Activated T-cell treated with anti-CD3 and anti-CD28 coated beads for 48 hours (primary cell): ENCODE measurements at regions not wholly inside any gene's neighbourhood (a gene's known extent, or its start where the extent isn't known, plus 50 kb on each side); places are given as distances from the start of the nearest gene placed in this dataset.
"Not testable (repeated sequence)": the region's sequence is repeated elsewhere in the genome, so short reads cannot be mapped to it uniquely, and the experiment has no call there.

Experiments
- DNase-seq: peaks from one replicate; pipeline ENCODE4 v3.0.0-alpha.2; 2020; ENCODE audit warnings: low read depth

GRCh38 chr12:114815026-114815795 is 131.2 kb upstream of the TBX3 start:
- DNase-seq: no peak

DNA sequence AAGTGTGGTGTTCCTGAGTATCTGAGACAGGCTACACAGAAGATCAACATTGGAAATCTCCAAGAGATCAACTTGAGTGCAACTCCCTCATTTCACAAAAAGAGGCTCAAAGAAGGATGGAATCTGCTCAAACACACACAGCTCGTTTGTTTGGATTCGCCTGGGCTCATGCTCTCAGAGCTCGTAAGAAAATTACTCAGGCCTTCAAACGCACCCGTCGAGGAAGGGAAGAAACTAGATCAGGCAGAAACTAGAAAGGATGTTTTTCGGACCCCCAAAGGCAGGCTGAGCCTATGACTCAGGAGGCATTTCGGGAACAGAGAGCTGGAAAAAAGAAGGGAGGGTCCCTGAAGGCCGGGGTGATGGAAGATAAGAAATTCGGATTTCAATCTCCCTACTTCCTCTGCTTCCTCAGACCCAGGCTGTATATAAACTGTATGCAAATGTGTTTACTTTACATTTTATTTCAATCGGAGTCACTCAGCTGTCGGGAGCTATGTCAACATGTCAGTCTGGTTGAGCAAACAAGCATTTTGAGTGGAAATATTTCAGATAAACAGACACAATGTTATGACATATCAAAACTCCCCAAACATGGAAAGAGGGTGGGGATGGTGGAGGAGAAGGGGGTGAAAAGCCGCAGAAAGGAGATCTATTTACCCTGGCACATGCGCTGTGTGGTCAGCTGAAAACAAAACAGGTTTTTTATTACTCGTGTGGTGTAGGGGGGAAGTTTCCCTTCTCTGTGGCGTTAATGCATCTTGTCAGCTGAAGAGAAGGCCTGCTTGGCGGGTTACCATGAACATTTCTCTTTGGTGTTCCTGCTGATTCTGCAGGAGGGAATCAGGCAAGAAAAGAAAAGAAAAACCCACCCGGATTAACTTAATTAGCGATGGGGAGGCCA is 129.1 kb upstream of the TBX3 start:
- no peak for DNase-seq

DNA sequence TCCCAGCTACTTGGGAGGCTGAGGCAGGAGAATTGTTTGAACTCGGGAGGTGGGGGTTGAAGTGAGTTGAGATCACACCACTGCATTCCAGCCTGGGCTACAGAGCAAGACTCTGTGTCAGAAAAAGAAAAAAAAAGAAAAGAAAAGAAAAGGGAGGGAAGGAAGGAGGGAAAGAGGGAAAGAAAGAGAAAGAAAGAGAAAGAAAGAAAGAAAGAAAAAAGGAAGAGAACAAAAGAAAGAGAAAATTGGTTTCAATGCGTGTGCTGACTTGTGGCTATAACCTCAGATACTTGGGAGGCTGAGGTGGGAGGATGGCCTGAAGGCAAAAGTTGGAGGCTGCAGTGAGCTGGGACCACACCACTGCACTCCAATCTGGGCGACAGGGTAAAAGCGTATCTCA is 128.4 kb upstream of the TBX3 start:
- DNase-seq: no peak

DNA sequence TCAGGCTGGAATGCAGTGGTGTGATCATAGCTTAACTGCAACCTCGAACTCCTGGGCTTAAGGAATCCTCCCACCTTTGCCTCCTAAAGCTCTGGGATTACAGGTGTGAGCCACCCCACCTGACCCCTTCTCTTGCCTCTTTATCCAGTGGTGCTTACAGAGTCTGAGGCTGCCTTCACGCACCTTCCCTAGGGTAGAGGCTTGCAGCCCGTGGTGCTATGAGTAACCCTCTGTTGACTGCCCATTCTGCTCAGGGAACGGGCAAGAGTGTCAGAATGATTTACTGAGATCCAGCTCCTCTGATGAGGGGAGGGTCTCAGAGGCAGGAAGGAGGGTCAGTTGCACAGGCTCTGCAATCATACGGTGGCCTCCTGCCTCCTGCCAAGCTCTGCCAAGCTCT is 125.1 kb upstream of the TBX3 start:
- no peak for DNase-seq

GRCh38 chr12:114801381-114801780 is 117.4 kb upstream of the TBX3 start:
- DNase-seq: not testable (repeated sequence)

DNA sequence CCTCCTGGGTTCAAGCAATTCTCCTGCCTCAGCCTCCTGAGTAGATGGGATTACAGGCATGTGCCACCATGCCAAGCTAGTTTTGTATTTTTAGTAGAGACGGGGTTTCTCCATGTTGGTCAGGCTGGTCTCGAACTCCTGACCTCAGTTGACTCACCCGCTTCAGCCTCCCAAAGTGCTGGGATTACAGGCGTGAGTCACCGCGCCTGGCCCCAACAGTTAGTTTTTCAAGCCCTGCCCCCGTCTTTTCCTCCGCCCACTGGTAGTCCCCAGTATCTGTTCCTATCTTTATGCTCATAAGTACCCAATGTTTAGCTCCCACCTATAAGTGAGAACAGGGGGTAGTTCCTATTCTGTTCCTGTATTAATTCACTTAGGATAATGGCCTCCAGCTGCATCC is 116.6 kb upstream of the TBX3 start:
- DNase-seq: not testable (repeated sequence)

DNA sequence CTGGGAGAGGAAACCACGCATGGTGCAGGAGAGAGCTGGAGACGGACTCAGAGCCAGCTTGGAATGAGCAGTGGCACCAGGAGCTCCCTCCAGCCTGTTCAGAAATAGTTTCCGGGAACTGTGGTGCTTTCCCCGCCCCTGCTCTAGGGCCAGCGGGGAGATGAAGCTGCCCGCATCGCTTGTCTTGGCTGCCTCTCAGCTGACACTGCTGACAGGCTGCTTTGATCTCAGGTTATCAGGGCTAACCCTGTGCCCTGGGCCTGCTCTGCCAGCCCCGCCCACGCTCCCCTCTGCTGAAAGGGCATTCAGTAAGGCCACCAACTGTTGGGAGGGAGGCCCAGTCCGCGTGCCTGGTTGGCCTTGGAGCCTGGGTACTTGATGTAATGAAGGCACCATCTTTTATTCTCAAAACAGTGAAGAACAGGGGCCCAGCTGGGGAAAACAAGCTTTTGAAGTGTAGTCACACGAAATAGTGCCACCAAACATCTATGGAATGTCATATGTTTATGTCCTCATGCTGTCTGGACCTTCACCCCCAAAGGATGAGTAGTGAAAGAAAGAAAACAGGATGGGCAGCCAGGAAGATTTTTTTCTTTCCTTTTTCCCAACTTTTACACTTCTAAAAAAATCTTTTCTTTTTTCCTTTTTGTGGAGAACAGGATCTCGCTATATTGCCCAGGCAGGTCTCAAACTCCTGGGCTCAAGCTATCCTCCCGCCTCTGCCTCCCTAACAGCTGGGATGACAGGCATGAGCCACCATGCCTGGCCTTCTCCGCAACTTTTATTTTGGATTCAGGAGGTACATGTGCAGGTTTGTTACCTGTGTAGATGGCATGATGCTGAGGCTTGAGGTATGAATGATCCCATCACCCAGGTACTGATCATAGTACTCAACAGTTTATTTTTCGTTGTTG is 115.9 kb upstream of the TBX3 start:
- no peak for DNase-seq

DNA sequence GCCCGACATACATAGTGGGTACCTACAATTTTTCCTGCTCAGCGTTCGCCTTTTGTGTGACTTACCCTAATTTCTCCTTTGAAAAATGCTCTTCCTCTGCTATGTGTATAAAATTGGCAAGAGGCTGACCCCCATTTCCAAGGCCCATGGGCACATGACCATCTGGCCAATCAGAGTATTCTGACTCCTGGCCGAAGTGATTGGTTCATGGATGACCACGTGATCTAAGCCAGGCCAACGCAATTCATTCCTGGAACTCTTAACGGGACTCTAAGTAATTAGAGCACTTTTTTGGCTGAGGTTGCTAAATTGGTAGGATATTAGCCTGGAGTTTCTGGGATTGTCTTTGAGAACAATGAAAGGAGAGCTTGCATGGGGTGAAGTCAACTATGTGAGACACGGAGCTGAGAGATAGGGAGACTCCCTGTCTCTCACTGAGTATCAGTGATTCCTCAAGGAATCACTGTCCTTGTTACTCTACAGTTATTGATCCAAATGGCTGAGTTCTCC is 110.1 kb upstream of the TBX3 start:
- no peak for DNase-seq

DNA sequence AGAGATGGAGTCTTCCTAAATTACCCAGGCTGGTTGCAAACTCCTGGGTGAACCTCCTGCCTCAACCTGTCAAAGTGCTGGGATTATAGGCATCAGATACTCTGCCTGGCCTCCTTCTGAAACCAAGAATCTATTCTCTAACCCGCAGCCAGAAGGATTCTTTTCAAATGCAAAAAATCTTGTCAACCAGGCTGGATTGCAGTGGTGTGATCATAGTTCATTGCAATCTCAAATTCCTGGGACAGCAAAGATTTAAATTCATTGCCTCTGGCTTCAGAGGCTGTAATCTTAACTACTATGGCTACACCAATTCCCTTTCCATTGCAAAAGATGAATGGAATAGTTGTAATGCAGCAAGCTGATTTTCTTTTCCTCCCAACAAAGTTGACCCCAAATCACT is 106.3 kb upstream of the TBX3 start:
- DNase-seq: no peak

DNA sequence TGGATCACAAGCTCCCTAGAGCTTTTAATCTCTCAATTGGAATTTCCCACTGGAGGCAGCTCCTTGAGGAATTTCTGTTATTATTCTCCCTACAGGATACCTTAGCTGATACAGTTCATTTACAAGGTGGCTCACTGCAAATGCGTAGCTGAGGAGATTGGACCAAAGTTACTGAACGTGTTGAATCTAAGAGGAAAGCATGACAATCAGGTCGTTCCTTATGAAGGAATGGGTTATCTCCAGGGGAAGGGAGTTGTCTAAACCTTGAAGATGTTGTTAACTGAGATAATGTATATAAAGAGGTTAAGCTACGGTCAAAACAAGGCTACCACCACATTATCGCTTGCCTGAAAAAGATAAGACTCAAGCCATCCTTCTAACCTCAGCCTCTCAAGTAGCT is 105.8 kb upstream of the TBX3 start:
- DNase-seq: no peak

GRCh38 chr12:114789276-114789675 is 105.3 kb upstream of the TBX3 start:
- DNase-seq: no peak

GRCh38 chr12:114784526-114784925 is 100.6 kb upstream of the TBX3 start:
- no peak for DNase-seq

- no peak for DNase-seq
Measured at GRCh38 chr12:114783089-114783618, 99.2 kb upstream of the TBX3 start.

DNA sequence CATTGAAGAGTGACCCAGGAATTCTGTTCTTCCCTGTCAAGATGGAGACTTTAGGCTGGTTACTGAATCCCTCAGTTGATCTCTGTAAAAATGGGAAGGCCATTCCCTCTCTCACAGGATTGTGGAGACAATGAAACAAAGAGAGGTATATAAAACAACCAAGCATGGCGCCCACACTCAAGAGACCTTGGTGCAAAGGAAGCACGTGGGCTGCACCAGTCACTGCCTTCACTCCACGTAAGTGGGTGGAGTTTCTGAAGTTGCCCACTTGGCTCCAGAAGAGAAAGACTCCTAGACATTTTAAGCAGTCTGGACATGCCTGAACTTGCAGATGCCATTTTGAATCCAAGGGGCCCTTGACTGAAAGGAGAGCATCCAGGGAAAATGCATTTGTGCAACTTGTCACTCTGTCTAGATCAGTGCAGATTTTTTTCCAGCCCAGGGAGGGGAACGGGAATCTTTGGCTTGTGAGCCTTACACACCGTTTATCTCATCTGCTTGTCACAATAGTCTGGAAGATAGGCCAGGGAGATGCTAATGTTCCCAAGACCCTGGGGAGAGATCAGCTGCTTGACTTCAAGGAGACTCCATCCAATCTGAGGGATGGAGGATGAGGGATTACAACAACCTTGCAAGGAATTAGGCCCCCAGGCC is 96.9 kb upstream of the TBX3 start:
- no peak for DNase-seq

DNA sequence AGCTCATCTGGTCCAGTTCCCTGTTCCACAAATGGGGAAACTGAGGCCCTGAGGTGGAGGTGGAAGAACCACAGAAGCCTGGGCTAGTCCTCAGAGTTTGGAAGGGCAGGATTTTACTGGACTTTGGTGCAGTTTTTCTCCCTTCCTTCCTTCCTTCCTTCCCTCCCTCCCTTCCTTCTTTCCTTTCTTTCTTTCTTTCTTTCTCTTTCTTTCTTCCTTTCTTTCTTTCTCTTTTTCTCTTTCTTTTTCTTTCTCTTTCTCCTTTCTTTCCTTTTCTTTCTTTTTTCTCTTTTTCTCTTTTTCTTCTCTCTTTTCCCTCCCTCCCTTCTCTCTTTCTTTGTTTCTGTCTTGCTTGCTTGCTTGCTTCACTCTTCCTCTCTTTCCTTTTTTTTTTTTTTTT is 95.7 kb upstream of the TBX3 start:
- no peak for DNase-seq

- DNase-seq: no peak
Measured at GRCh38 chr12:114779186-114779585, 95.2 kb upstream of the TBX3 start.

- DNase-seq: no peak
Measured at GRCh38 chr12:114776731-114777442, 92.9 kb upstream of the TBX3 start.

DNA sequence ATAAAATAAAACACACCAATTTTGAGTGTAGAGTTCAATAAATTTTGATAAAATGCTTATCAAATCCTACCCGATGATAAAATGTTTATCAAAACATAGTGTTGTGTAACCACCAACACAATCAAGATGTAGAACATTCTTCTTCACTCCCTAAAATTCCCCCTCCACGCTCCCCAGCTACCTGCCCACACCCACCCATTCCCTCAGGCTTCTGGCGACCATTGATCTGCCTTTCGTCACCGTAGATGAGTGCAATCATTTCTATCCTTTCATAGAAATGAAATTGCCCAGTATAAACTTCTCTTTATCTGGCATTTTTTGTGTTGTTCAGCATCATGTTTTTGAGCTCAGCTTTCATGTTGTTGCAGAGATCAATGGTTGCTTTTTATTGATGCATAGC is 90.7 kb upstream of the TBX3 start:
- no peak for DNase-seq

DNA sequence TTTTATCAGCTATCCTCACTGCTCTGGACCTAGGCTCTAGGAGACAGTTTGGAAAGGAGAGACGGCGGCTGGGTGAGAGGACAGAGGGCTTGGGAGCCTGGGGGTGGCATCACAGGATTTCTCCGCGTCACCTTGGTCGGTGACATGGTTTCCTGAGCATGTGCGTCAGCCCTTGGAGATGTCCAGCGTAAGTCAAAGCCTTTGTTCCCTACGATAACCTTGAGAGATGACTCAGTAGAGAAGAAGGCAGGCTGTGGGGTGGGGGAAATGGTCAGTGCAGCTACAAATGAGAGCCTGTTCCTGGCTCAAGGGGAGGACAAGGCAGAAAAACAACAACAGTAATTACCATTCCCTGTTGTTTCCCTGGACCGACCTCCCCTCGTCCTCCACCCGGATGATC is 90.2 kb upstream of the TBX3 start:
- no peak for DNase-seq

GRCh38 chr12:114770323-114770722 is 86.3 kb upstream of the TBX3 start:
- no peak for DNase-seq

- DNase-seq: no peak
Measured at GRCh38 chr12:114769634-114770033, 85.7 kb upstream of the TBX3 start.
